ES-I3 (cell line): ENCODE measurements at regions not wholly inside any gene's neighbourhood (a gene's known extent, or its start where the extent isn't known, plus 50 kb on each side); places are given as distances from the start of the nearest gene placed in this dataset.

Experiments used
- H3K36me3 ChIP-seq: 2 replicates; pipeline ENCODE4 v1.6.1; 2013; ENCODE audit warnings: mild to moderate bottlenecking, low read length, control low read depth, moderate library complexity; ENCODE audit not compliant: insufficient read depth
- H3K4me1 ChIP-seq: 2 replicates; pipeline ENCODE4 v1.6.1; 2013; ENCODE audit warnings: mild to moderate bottlenecking, control low read depth, low read length; ENCODE audit not compliant: insufficient read depth
- H3K9ac ChIP-seq: 2 replicates; pipeline ENCODE4 v1.6.1; 2013; ENCODE audit warnings: low read depth, mild to moderate bottlenecking, low read length, moderate library complexity
- H3K9me3 ChIP-seq: 2 replicates; pipeline ENCODE4 v1.6.1; 2013; ENCODE audit warnings: mild to moderate bottlenecking, low read length, moderate library complexity; ENCODE audit not compliant: control insufficient read depth, insufficient read depth

GRCh38 chr16:79714440-79714839 is 113.9 kb upstream of the MAF start:
- Histone ChIP-seq H3K4me1 (no peaks in the 10 kb centered on the region), H3K9ac (no peak overlapping the region), H3K9me3 (peaks cover 3% of the 10 kb centered on the region; the same call in 1 of the 2 replicates), H3K36me3 (no peaks in the 10 kb centered on the region)

GRCh38 chr16:79713609-79714309 is 113.2 kb upstream of the MAF start:
- no peaks in the 10 kb centered on the region for H3K36me3 ChIP-seq
- H3K4me1 ChIP-seq = no peaks in the 10 kb centered on the region
- peaks cover 3% of the 10 kb centered on the region; the same call in 1 of the 2 replicates for H3K9me3 ChIP-seq
- H3K9ac ChIP-seq = no peak overlapping the region

GRCh38 chr16:79712276-79712675 is 111.7 kb upstream of the MAF start:
- Histone ChIP-seq H3K9me3 (peaks cover 3% of the 10 kb centered on the region; the same call in 1 of the 2 replicates), H3K9ac (no peak overlapping the region), H3K36me3 (no peaks in the 10 kb centered on the region), H3K4me1 (no peaks in the 10 kb centered on the region)

- no peak overlapping the region for H3K9ac ChIP-seq
- H3K9me3 ChIP-seq = no peaks in the 10 kb centered on the region
- no peaks in the 10 kb centered on the region for H3K36me3 ChIP-seq
- H3K4me1 ChIP-seq = no peaks in the 10 kb centered on the region
Measured at GRCh38 chr16:79707876-79708275, 107.3 kb upstream of the MAF start.

- Histone ChIP-seq H3K9me3 (no peaks in the 10 kb centered on the region), H3K36me3 (no peaks in the 10 kb centered on the region), H3K9ac (no peak overlapping the region), H3K4me1 (no peaks in the 10 kb centered on the region)
Measured at GRCh38 chr16:79703066-79703465, 102.5 kb upstream of the MAF start.

GRCh38 chr16:79698341-79698753 is 97.8 kb upstream of the MAF start:
- no peaks in the 10 kb centered on the region for H3K36me3 ChIP-seq
- no peaks in the 10 kb centered on the region for H3K9me3 ChIP-seq

GRCh38 chr16:79697562-79698112 is 97.1 kb upstream of the MAF start:
- Histone ChIP-seq H3K36me3 (no peaks in the 10 kb centered on the region), H3K9me3 (no peaks in the 10 kb centered on the region), H3K9ac (no peak overlapping the region)

More at GRCh38 chr16:79698341-79698753, 97.8 kb upstream of the MAF start:
- H3K4me1 ChIP-seq = no peaks in the 10 kb centered on the region
- no peak overlapping the region for H3K9ac ChIP-seq

GRCh38 chr16:79691007-79691406 is 90.5 kb upstream of the MAF start:
- no peaks in the 10 kb centered on the region for H3K9me3 ChIP-seq
- no peak overlapping the region for H3K9ac ChIP-seq
- H3K36me3 ChIP-seq = no peaks in the 10 kb centered on the region
- no peaks in the 10 kb centered on the region for H3K4me1 ChIP-seq

More at GRCh38 chr16:79697562-79698112, 97.1 kb upstream of the MAF start:
- H3K4me1 ChIP-seq = no peaks in the 10 kb centered on the region

GRCh38 chr16:79690159-79690558 is 89.6 kb upstream of the MAF start:
- Histone ChIP-seq H3K9me3 (no peaks in the 10 kb centered on the region), H3K9ac (no peak overlapping the region), H3K4me1 (no peaks in the 10 kb centered on the region), H3K36me3 (no peaks in the 10 kb centered on the region)

- Histone ChIP-seq H3K36me3 (no peaks in the 10 kb centered on the region), H3K9me3 (no peaks in the 10 kb centered on the region), H3K4me1 (no peaks in the 10 kb centered on the region), H3K9ac (no peak overlapping the region)
Measured at GRCh38 chr16:79687249-79688130, 87.0 kb upstream of the MAF start.

- H3K9ac ChIP-seq = no peak overlapping the region
- H3K9me3 ChIP-seq = no peaks in the 10 kb centered on the region
- H3K4me1 ChIP-seq = no peaks in the 10 kb centered on the region
Measured at GRCh38 chr16:79685871-79686270, 85.3 kb upstream of the MAF start.

GRCh38 chr16:79679334-79679733 is 78.8 kb upstream of the MAF start:
- Histone ChIP-seq H3K36me3 (no peaks in the 10 kb centered on the region), H3K9ac (no peak overlapping the region), H3K9me3 (no peaks in the 10 kb centered on the region), H3K4me1 (no peaks in the 10 kb centered on the region)

More at GRCh38 chr16:79685871-79686270, 85.3 kb upstream of the MAF start:
- no peaks in the 10 kb centered on the region for H3K36me3 ChIP-seq

GRCh38 chr16:79677799-79678530 is 77.4 kb upstream of the MAF start:
- Histone ChIP-seq H3K9me3 (no peaks in the 10 kb centered on the region), H3K4me1 (no peaks in the 10 kb centered on the region), H3K9ac (no peak overlapping the region), H3K36me3 (no peaks in the 10 kb centered on the region)

GRCh38 chr16:79673635-79674034 is 73.1 kb upstream of the MAF start:
- Histone ChIP-seq H3K36me3 (no peaks in the 10 kb centered on the region), H3K9ac (no peak overlapping the region), H3K4me1 (no peaks in the 10 kb centered on the region), H3K9me3 (peaks cover 5% of the 10 kb centered on the region)
